K562 (cell line): ENCODE measurements at regions not wholly inside any gene's neighbourhood (a gene's known extent, or its start where the extent isn't known, plus 50 kb on each side); places are given as distances from the start of the nearest gene placed in this dataset.

Source experiments
- ATAC-seq: fragments of 200-7000 bp; cut with Tn5 transposase; 3 replicates; pipeline ENCODE4 v1.9.1; 2020; ENCODE audit warnings: moderate library complexity
- BruUV-seq: library from RNA; stranded (reverse); fragments of 400-500 nt; replicated peaks from 2 replicates; lab custom pipeline; 2021; lab: Mats Ljungman, UMichigan
- CTCF ChIA-PET: fragments of 300-600 bp; formaldehyde crosslinking; extraction: SDS; loops from one replicate; lab custom pipeline; 2021; ENCODE audit warnings: low intra/inter-chr PET ratio; lab: Yijun Ruan, JAX
- POLR2A ChIA-PET: fragments of 300-600, 350-650 bp; sonication (Branson Sonifier 250); formaldehyde crosslinking; extraction: SDS; loops from one replicate; lab custom pipeline; 2021; ENCODE audit warnings: antibody characterized with exemption, inconsistent platforms; lab: Yijun Ruan, JAX
- DNase-seq, 4 experiments: peaks; one replicate each; pipeline versions ENCODE4 v3.0.0 to v3.0.0-alpha.2; 2011 to 2018; ENCODE audit warnings: low spot score in 3 of 4, mixed read lengths in 3 of 4; ENCODE audit errors: extremely low read depth in 1 of 4
- FAIRE-seq: peaks from 2 replicates; lab custom pipeline; 2011; peaks lifted over from hg19 to GRCh38; lab: Jason Lieb, UNC
- H2AFZ ChIP-seq: 2 replicates; pipeline ENCODE4 v1.6.0; 2011; ENCODE audit warnings: low read depth, low read length, control low read depth, inconsistent platforms
- H3K27ac ChIP-seq: fragments of 200-600 bp; 3 replicates; pipeline ENCODE4 v1.8.0; 2011; ENCODE audit warnings: low read depth, mild to moderate bottlenecking, control low read depth, inconsistent platforms, low read length, moderate library complexity, mixed read lengths; ENCODE audit errors: extremely low read depth
- H3K27me3 ChIP-seq, 2 experiments: fragments of 300-600 bp in 1 of 2; 2 replicates in 1 of 2; 3 replicates in 1 of 2; pipeline versions ENCODE4 v1.6.0 to v1.8.0; 2011; ENCODE audit warnings: inconsistent platforms in 2 of 2, low read length in 2 of 2, mild to moderate bottlenecking in 1 of 2, mixed read lengths in 1 of 2, moderate library complexity in 1 of 2; ENCODE audit not compliant: control insufficient read depth in 2 of 2, insufficient read depth in 2 of 2
- H3K36me3 ChIP-seq: fragments of 300-600 bp; 3 replicates; pipeline ENCODE4 v1.8.0; 2011; ENCODE audit warnings: mild to moderate bottlenecking, low read length, inconsistent platforms; ENCODE audit not compliant: control insufficient read depth, insufficient read depth
- H3K4me1 ChIP-seq, 2 experiments: fragments of 200-600 bp in 1 of 2; replicated peaks in 1 of 2; 2 replicates in 1 of 2; 3 replicates in 1 of 2; pipeline versions ENCODE4 v1.5.1 to v1.8.0; 2011; ENCODE audit warnings: inconsistent platforms in 2 of 2, low read length in 2 of 2, mild to moderate bottlenecking in 1 of 2, mixed read lengths in 1 of 2, moderate library complexity in 1 of 2; ENCODE audit not compliant: control insufficient read depth in 2 of 2, insufficient read depth in 2 of 2
- H3K4me2 ChIP-seq: 2 replicates; pipeline ENCODE4 v1.6.1; 2011; ENCODE audit warnings: low read length, control low read depth, inconsistent platforms, mixed read lengths; ENCODE audit not compliant: insufficient read depth
- H3K4me3 ChIP-seq: fragments of 200-600 bp; sonication (generic), shearing (Covaris generic); 2 replicates; pipeline ENCODE4 v1.5.1; 2016; ENCODE audit warnings: control low read depth, inconsistent platforms
- H3K79me2 ChIP-seq: fragments of 200-600 bp; 3 replicates; pipeline ENCODE4 v1.8.0; 2011; ENCODE audit warnings: low read length, inconsistent platforms; ENCODE audit not compliant: control insufficient read depth, insufficient read depth
- H3K9ac ChIP-seq, 2 experiments: 2 replicates each; pipeline versions ENCODE4 v1.6.0 to v1.6.1; 2011; ENCODE audit warnings: low read depth in 2 of 2, low read length in 2 of 2, control low read depth in 1 of 2, inconsistent platforms in 1 of 2, mild to moderate bottlenecking in 1 of 2, mixed read lengths in 1 of 2; ENCODE audit not compliant: insufficient read depth in 1 of 2
- H3K9me1 ChIP-seq: one replicate; pipeline ENCODE4 v1.6.0; 2011; ENCODE audit warnings: inconsistent platforms, mild to moderate bottlenecking, low read length, moderate library complexity; ENCODE audit not compliant: control insufficient read depth, insufficient read depth
- H3K9me3 ChIP-seq: replicated peaks from 2 replicates; pipeline ENCODE4 v1.5.1; 2011; ENCODE audit warnings: low read depth, low read length, inconsistent platforms; ENCODE audit not compliant: control insufficient read depth, insufficient read depth
- H4K20me1 ChIP-seq: replicated peaks from 2 replicates; pipeline ENCODE4 v1.6.1; 2011; ENCODE audit warnings: low read length, inconsistent platforms, mixed read lengths; ENCODE audit not compliant: control insufficient read depth, insufficient read depth
- CHCHD3 ChIP-seq: fragments of 250-450 bp; sonication (Bioruptor Pico); IDR thresholded peaks from 2 replicates; pipeline ENCODE4 v2.1.2; 2022; ENCODE audit warnings: mild to moderate bottlenecking
- CHD7 ChIP-seq: fragments of 200-600 bp; sonication (generic); IDR thresholded peaks from one replicate; pipeline ENCODE4 v1.6.1; 2012; ENCODE audit warnings: mild to moderate bottlenecking, low read depth, low read length, inconsistent platforms
- FOXO4 ChIP-seq: fragments of 450-650 bp; formaldehyde crosslinking; IDR thresholded peaks from 2 replicates; pipeline ENCODE4 v1.4.0; 2020; ENCODE audit warnings: mild to moderate bottlenecking, moderate library complexity
- FOXP4 ChIP-seq: sonication (generic); formaldehyde crosslinking; IDR thresholded peaks from 2 replicates; pipeline ENCODE4 v1.8.0; 2022; ENCODE audit warnings: mild to moderate bottlenecking, missing genetic modification reagents, borderline replicate concordance
- IRF2 ChIP-seq: sonication (generic); formaldehyde crosslinking; IDR thresholded peaks from 2 replicates; pipeline ENCODE4 v1.8.1; 2022; ENCODE audit warnings: mild to moderate bottlenecking, missing genetic modification reagents
- MTA2 ChIP-seq: fragments of 450-650 bp; IDR thresholded peaks from 2 replicates; pipeline ENCODE4 v1.6.1; 2016; ENCODE audit warnings: low read depth
- POLR2G ChIP-seq: fragments of 200-400 bp; formaldehyde crosslinking; IDR thresholded peaks from 2 replicates; pipeline ENCODE4 v1.6.1; 2017; ENCODE audit warnings: low read depth, mild to moderate bottlenecking, antibody characterized with exemption, low read length, moderate library complexity
- RFX1 ChIP-seq: fragments of 450-650 bp; IDR thresholded peaks from 2 replicates; pipeline ENCODE4 v1.6.1; 2016; ENCODE audit warnings: mild to moderate bottlenecking, moderate library complexity
- SMC3 ChIP-seq: conservative IDR thresholded peaks from 2 replicates; pipeline ENCODE4 v1.6.1; 2011; ENCODE audit warnings: low read depth, low read length, improper control_type of control experiment; ENCODE audit not compliant: insufficient read depth
- WGBS: fragments of 100-300 bp; shearing (Covaris generic); methylation state at CpG from one replicate; pipeline ENCODE4 v1.1.6; 2016; ENCODE audit warnings: low coverage, mixed read lengths; ENCODE audit not compliant: insufficient coverage; ENCODE audit errors: missing lambda C conversion rate; 5-methylcytosine and 5-hydroxymethylcytosine counted together
- in situ Hi-C: fragments of 300-500 bp; cut with MboI; formaldehyde crosslinking; loops from 4 replicates; pipeline ENCODE4 v1.15.0; 2018; ENCODE audit warnings: inconsistent platforms, mixed read lengths
- intact Hi-C: fragments of 100-400 bp; cut with micrococcal nuclease; formaldehyde crosslinking; loops from 2 replicates; pipeline ENCODE4 v1.14.2; 2022

- Histone ChIP-seq H3K4me1 (no peaks in the 10 kb centered on the region), H3K9me3 (no peaks in the 10 kb centered on the region), H3K27ac (no peak overlapping the region), H3K4me2 (no peak overlapping the region), H3K9ac (no peak overlapping the region), H2AFZ (no peak overlapping the region), H3K9me1 (no peaks in the 10 kb centered on the region), H3K27me3 (no peaks in the 10 kb centered on the region), H3K36me3 (no peaks in the 10 kb centered on the region), H3K79me2 (no peaks in the 10 kb centered on the region), H4K20me1 (no peaks in the 10 kb centered on the region), H3K4me3 (no peak overlapping the region)
- intact Hi-C loops (no loop called here), in situ Hi-C loops (no loop called here)
- no TSS peak for BruUV-seq
- DNase-seq (no peak), ATAC-seq (no peak), FAIRE-seq (no peak)
- CTCF ChIA-PET, result no interaction called here
- POLR2A ChIA-PET, result no interaction called here
- WGBS, result 0% methylated on average over 7 of the region's 7 CpGs
- TF ChIP-seq RFX1 (no peak), MTA2 (no peak), POLR2G (no peak), FOXO4 (CRISPR knock-in tag) (no peak), CHCHD3 (CRISPR knock-in tag) (no peak), CHD7 (no peak), IRF2 (CRISPR knock-in tag) (no peak), SMC3 (no peak), FOXP4 (CRISPR knock-in tag) (no peak)
These were observed 327.9 kb upstream of the SOX9 start for GRCh38 chr17:71792966-71793365.
